DMS153 treated with DMSO at 0.1 percent for 48 hours (cell line): ENCODE measurements at regions not wholly inside any gene's neighbourhood (a gene's known extent, or its start where the extent isn't known, plus 50 kb on each side); places are given as distances from the start of the nearest gene placed in this dataset.

ENCODE experiments used
- DNase-seq: peaks from one replicate; lab custom pipeline; 2025; ENCODE audit not compliant: unreplicated experiment; lab: John Stamatoyannopoulos, UW

DNA sequence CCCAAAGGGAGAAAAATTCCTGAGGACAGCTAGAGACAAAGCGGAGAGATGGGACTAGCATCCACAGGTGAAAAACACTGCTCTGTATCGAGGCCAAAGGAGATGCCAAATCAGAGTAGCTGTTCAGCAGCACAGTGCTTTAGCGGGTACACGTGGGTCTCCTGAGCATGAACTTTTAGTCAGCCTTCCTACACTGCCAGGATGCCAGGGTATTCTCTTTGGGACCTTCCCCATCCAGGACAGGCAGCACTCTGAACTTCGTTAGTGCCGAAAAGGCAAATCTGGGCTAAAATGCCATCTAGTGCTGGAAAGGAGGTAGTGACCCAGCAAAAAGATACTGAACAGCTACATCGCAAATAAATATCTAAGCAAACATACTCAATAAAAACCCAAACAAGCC is 64.9 kb downstream of the C6orf58 start:
- DNase-seq = peak; percentile 28
